ENCODE measurements at regions not wholly inside any gene's neighbourhood (a gene's known extent, or its start where the extent isn't known, plus 50 kb on each side); places are given as distances from the start of the nearest gene placed in this dataset.
A peak's percentile ranks its signal among the peaks of the same experiment; 100 is the strongest.

DNA sequence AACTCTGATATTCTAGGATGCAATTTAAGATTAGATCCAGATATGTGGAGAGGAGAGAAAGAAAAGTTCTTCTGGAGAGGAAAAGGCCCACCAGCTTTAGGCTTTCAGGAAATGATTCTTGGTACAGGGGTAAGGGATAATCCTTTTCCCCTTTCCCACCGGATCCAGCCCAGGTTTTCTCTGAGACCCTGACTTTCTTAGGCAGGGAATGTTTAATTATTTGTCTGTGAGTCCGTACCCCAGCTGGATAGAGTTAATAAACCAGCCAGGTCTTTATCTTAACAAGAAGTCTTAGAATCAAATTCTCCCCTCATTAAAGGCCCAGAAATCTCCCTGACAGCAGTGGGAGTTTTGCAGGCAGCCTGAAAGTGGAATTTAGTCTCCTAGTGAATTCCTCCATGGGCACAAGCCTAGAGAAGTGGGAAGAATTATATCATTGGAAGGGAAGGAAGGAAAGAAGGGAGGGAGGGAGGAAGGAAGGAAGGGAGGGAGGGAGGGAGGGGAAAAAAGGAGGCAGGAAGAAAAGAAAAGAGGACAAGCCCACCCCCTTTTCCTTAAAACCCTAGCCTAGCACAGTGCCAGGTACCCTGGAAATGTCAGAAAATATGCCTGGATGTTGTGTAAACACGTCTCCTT, 189.0 kb downstream of the PLPP3 start:
- H3K36me3 ChIP-seq (ENCODE audit: control insufficient read depth in 4 of 4, insufficient read depth in 4 of 4, low read length in 4 of 4), result no peaks in the 10 kb centered on the region
- DNase-seq (peak; percentile 72 to 86 (median 84)), ATAC-seq (ENCODE audit: insufficient read depth, low FRiP score) (no peak)
- no peaks in the 10 kb centered on the region for H3K27me3 ChIP-seq (ENCODE audit: control insufficient read depth in 3 of 3, insufficient read depth in 3 of 3, low read length in 2 of 3)
- no peaks in the 10 kb centered on the region for H3K9me3 ChIP-seq (ENCODE audit: control insufficient read depth in 4 of 4, insufficient read depth in 3 of 4, low read length in 3 of 4)
- no peak overlapping the region for H3K27ac ChIP-seq (ENCODE audit: low read depth in 1 of 2, low read length in 1 of 2)
- TF ChIP-seq, protein P1, sequence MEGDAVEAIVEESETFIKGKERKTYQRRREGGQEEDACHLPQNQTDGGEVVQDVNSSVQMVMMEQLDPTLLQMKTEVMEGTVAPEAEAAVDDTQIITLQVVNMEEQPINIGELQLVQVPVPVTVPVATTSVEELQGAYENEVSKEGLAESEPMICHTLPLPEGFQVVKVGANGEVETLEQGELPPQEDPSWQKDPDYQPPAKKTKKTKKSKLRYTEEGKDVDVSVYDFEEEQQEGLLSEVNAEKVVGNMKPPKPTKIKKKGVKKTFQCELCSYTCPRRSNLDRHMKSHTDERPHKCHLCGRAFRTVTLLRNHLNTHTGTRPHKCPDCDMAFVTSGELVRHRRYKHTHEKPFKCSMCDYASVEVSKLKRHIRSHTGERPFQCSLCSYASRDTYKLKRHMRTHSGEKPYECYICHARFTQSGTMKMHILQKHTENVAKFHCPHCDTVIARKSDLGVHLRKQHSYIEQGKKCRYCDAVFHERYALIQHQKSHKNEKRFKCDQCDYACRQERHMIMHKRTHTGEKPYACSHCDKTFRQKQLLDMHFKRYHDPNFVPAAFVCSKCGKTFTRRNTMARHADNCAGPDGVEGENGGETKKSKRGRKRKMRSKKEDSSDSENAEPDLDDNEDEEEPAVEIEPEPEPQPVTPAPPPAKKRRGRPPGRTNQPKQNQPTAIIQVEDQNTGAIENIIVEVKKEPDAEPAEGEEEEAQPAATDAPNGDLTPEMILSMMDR (IDR thresholded peaks at IDR 0.05; ENCODE audit: control extremely low read depth, extremely low read depth), result no peak
- 58 to 76% methylated on average over 3 of the region's 3 CpGs for WGBS, 2 donors
- no peak overlapping the region for H3K4me3 ChIP-seq
- H3K4me1 ChIP-seq (ENCODE audit: control insufficient read depth in 5 of 5, insufficient read depth in 5 of 5, low read length in 5 of 5), result peaks cover 0 to 5% (median 1%) of the 10 kb centered on the region in 5 donors
- H3K9ac ChIP-seq (ENCODE audit: insufficient read depth in 1 of 2, low read length in 2 of 2), result no peak overlapping the region

DNA sequence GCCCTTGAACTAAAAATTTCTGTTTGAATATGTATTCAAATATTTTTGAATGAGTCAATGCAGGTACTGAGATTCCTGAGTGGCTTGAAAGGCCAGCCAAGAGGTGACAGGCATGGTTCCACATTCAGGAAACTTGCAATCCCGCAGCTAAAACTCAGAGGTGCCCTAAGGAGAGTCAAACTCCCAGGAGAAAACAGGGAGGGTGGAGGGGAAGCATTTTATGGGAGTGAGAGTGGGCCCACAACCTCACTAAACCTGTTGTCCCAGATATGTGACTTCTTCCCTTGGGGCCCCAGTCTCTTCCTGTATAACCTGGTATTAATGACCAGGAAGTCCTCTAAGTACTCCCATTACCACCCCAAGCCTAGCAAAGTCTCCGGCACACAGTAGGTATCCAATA, 189.6 kb downstream of the PLPP3 start:
- Histone ChIP-seq H3K36me3 (ENCODE audit: control insufficient read depth in 4 of 4, insufficient read depth in 4 of 4, low read length in 4 of 4) (no peaks in the 10 kb centered on the region), H3K9ac (ENCODE audit: insufficient read depth in 1 of 2, low read length in 2 of 2) (no peak overlapping the region), H3K4me1 (ENCODE audit: control insufficient read depth in 5 of 5, insufficient read depth in 5 of 5, low read length in 5 of 5) (peaks cover 0 to 5% (median 2%) of the 10 kb centered on the region in 5 donors), H3K9me3 (ENCODE audit: control insufficient read depth in 4 of 4, insufficient read depth in 3 of 4, low read length in 3 of 4) (no peaks in the 10 kb centered on the region), H3K27ac (ENCODE audit: low read depth in 1 of 2, low read length in 1 of 2) (no peak overlapping the region), H3K4me3 (no peak overlapping the region), H3K27me3 (ENCODE audit: control insufficient read depth in 3 of 3, insufficient read depth in 3 of 3, low read length in 2 of 3) (no peaks in the 10 kb centered on the region)
- peak; percentile 65 for ATAC-seq (ENCODE audit: insufficient read depth, low FRiP score)
- DNase-seq, result peak in 2 of 3 donors; percentile 10 to 13
- WGBS, 2 donors, result 69 to 90% methylated on average over 2 of the region's 2 CpGs
- TF ChIP-seq, protein P1 (IDR thresholded peaks at IDR 0.05; ENCODE audit: control extremely low read depth, extremely low read depth), result no peak

DNA sequence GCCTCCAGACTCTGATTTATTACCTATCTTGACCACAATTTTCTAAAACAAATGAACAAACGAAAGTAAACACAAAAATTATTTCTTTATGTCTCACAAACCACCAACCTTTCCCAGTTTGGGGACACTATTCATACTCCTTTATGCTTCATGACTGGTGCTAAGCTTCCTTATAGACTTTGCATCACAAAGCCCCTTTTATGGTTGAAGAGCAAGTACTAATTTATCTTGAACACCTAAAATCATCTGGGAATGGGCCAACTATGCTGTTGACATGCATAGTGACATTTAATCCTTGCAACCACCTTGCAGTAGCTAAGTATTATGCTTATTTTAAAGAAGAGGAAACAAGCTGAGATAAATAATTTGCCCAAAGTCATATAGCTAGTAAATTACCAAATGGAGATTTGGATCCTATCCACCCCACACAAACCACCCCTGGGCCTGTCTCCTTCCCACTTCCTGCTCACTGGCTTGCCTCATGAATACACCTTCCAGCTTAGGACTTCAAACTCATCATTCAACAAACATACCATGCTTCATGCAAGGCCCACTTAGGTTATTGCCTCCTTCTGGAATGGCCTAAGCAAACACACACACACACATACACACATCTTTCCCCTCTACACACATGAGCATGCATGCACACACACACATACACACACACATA, 192.2 kb downstream of the PLPP3 start:
- Histone ChIP-seq H3K36me3 (ENCODE audit: control insufficient read depth in 4 of 4, insufficient read depth in 4 of 4, low read length in 4 of 4) (no peaks in the 10 kb centered on the region), H3K9me3 (ENCODE audit: control insufficient read depth in 4 of 4, insufficient read depth in 3 of 4, low read length in 3 of 4) (no peaks in the 10 kb centered on the region), H3K9ac (ENCODE audit: insufficient read depth in 1 of 2, low read length in 2 of 2) (no peak overlapping the region), H3K27me3 (ENCODE audit: control insufficient read depth in 3 of 3, insufficient read depth in 3 of 3, low read length in 2 of 3) (no peaks in the 10 kb centered on the region), H3K4me3 (no peak overlapping the region), H3K27ac (ENCODE audit: low read depth in 1 of 2, low read length in 1 of 2) (no peak overlapping the region), H3K4me1 (ENCODE audit: control insufficient read depth in 5 of 5, insufficient read depth in 5 of 5, low read length in 5 of 5) (peaks cover 0 to 5% (median 0%) of the 10 kb centered on the region in 5 donors)
- WGBS, 2 donors, result 35 to 59% methylated on average over 1 of the region's 1 CpG
- TF ChIP-seq, protein P1 (IDR thresholded peaks at IDR 0.05; ENCODE audit: control extremely low read depth, extremely low read depth), result no peak
- ATAC-seq (ENCODE audit: insufficient read depth, low FRiP score) (no peak), DNase-seq (no peak)
